Colonic mucosa (tissue), 4 donors: ENCODE measurements at regions not wholly inside any gene's neighbourhood (a gene's known extent, or its start where the extent isn't known, plus 50 kb on each side); places are given as distances from the start of the nearest gene placed in this dataset.

Experiments used
- DNase-seq: peaks from one replicate; pipeline ENCODE4 v3.0.0-alpha.2; 2020
- H3K27ac ChIP-seq: fragments of 200-600 bp; one replicate; pipeline ENCODE4 v1.8.0; 2021
- H3K27me3 ChIP-seq: fragments of 200-600 bp; one replicate; pipeline ENCODE4 v1.8.0; 2021
- H3K36me3 ChIP-seq: fragments of 200-600 bp; one replicate; pipeline ENCODE4 v1.8.0; 2021
- H3K4me1 ChIP-seq: fragments of 200-600 bp; one replicate; pipeline ENCODE4 v1.8.0; 2021; ENCODE audit warnings: mild to moderate bottlenecking
- H3K4me3 ChIP-seq: fragments of 200-600 bp; one replicate; pipeline ENCODE4 v1.8.0; 2021
- H3K9ac ChIP-seq, 2 donors: one replicate each; pipeline ENCODE4 v1.7.0; 2013; ENCODE audit warnings: control low read depth in 2 of 2, low read depth in 2 of 2, low read length in 2 of 2
- H3K9me3 ChIP-seq: fragments of 200-600 bp; one replicate; pipeline ENCODE4 v1.8.0; 2021
- CTCF ChIP-seq: fragments of 200-600 bp; IDR thresholded peaks from one replicate; pipeline ENCODE4 v1.8.0; 2022; ENCODE audit warnings: antibody characterized with exemption, mild to moderate bottlenecking
- intact Hi-C: fragments of 100-400 bp; cut with DNase I; formaldehyde crosslinking; loops from one replicate; pipeline ENCODE4 v1.14.1; 2022
- donor health status: healthy.
- donor health status: DM: no; HTN: no; CAD: no.
- donor health status: DM: no; HTN: no; CAD: no.

GRCh38 chr4:4775493-4776004 lies 83.9 kb upstream of the MSX1 start:
- H3K27me3 ChIP-seq, result no peaks in the 10 kb centered on the region
- no peak for TF ChIP-seq CTCF
- no peaks in the 10 kb centered on the region for H3K4me1 ChIP-seq
- no peaks in the 10 kb centered on the region for H3K36me3 ChIP-seq
- no peak for DNase-seq
- intact Hi-C loops, result no loop called here
- H3K9me3 ChIP-seq, result no peaks in the 10 kb centered on the region
- no peak overlapping the region for H3K9ac ChIP-seq
- H3K4me3 ChIP-seq, result no peak overlapping the region
- H3K27ac ChIP-seq, result no peak overlapping the region

GRCh38 chr4:4772534-4772933 lies 86.9 kb upstream of the MSX1 start:
- H3K36me3 ChIP-seq, result no peaks in the 10 kb centered on the region
- H3K4me3 ChIP-seq, result no peak overlapping the region
- H3K9ac ChIP-seq, result no peak overlapping the region
- H3K9me3 ChIP-seq, result no peaks in the 10 kb centered on the region
- DNase-seq, result no peak
- TF ChIP-seq CTCF, result no peak
- intact Hi-C loops, result no loop called here
- no peaks in the 10 kb centered on the region for H3K27me3 ChIP-seq
- no peaks in the 10 kb centered on the region for H3K4me1 ChIP-seq
- H3K27ac ChIP-seq, result no peak overlapping the region

- no peak for TF ChIP-seq CTCF
- intact Hi-C loops, result no loop called here
- Histone ChIP-seq H3K9me3 (no peaks in the 10 kb centered on the region), H3K4me1 (no peaks in the 10 kb centered on the region), H3K27me3 (no peaks in the 10 kb centered on the region), H3K4me3 (no peak overlapping the region), H3K9ac (no peak overlapping the region), H3K36me3 (no peaks in the 10 kb centered on the region), H3K27ac (no peak overlapping the region)
- no peak for DNase-seq
These were observed 88.3 kb upstream of the MSX1 start for GRCh38 chr4:4771160-4771559.

- intact Hi-C loops, result no loop called here
- H3K9me3 ChIP-seq, result no peaks in the 10 kb centered on the region
- H3K4me1 ChIP-seq, result no peaks in the 10 kb centered on the region
- no peaks in the 10 kb centered on the region for H3K27me3 ChIP-seq
- TF ChIP-seq CTCF, result no peak
- H3K27ac ChIP-seq, result no peak overlapping the region
- no peak for DNase-seq
- no peaks in the 10 kb centered on the region for H3K36me3 ChIP-seq
- no peak overlapping the region for H3K4me3 ChIP-seq
- H3K9ac ChIP-seq, result no peak overlapping the region
These were observed 88.9 kb upstream of the MSX1 start for GRCh38 chr4:4770610-4771009.

- no peak overlapping the region for H3K9ac ChIP-seq
- no peak overlapping the region for H3K4me3 ChIP-seq
- no peaks in the 10 kb centered on the region for H3K9me3 ChIP-seq
- DNase-seq, result no peak
- no peak overlapping the region for H3K27ac ChIP-seq
- H3K27me3 ChIP-seq, result no peaks in the 10 kb centered on the region
- H3K4me1 ChIP-seq, result no peaks in the 10 kb centered on the region
- intact Hi-C loops, result no loop called here
- no peaks in the 10 kb centered on the region for H3K36me3 ChIP-seq
- TF ChIP-seq CTCF, result no peak
These were observed 92.9 kb upstream of the MSX1 start for GRCh38 chr4:4766564-4766963.

GRCh38 chr4:4765811-4766210 lies 93.7 kb upstream of the MSX1 start:
- no peak for DNase-seq
- Histone ChIP-seq H3K9me3 (no peaks in the 10 kb centered on the region), H3K9ac (no peak overlapping the region), H3K4me1 (no peaks in the 10 kb centered on the region), H3K4me3 (no peak overlapping the region), H3K36me3 (no peaks in the 10 kb centered on the region), H3K27me3 (no peaks in the 10 kb centered on the region), H3K27ac (no peak overlapping the region)
- intact Hi-C loops, result no loop called here
- TF ChIP-seq CTCF, result no peak
